EL (cell line): ENCODE measurements at regions not wholly inside any gene's neighbourhood (a gene's known extent, or its start where the extent isn't known, plus 50 kb on each side); places are given as distances from the start of the nearest gene placed in this dataset.
"Not testable (repeated sequence)": the region's sequence is repeated elsewhere in the genome, so short reads cannot be mapped to it uniquely, and the experiment has no call there.

Experiments used
- DNase-seq: peaks from one replicate; pipeline ENCODE4 v3.0.0-alpha.2; 2016

DNA sequence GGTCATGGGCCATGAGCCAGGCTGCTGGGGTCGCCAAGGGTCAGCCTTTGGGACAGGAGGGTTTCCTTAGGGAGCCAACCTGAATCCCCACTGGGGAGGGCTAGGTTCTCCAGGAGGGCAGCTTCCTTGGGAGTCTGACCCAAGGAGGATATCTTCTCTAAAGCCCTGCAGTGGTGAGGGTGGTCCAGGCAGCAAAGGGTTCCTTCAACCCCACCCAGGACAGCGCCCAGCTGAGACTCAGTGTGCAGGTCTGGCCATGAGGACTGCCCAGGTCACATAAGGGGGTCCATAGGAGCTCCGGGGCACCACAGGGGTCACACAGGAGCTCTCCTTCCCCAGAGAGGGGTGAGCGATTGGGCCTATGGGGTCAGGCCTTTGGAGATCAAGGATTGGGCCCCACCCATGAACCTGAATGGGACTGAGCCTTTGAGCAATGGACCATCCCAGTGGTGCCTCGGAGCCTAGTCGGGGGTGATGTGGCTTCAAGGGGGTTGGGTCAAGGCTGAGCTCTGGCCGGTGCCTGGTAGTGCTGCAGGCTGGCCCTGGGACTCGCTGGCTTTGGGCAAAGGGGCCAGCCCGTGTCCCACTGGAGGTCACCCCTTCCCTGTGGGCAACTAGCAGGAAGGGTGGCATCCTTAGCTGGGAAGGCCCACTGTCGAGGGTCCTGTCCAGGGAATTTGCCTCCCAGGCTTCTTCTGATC lies 216.5 kb downstream of the SNRPN start:
- no peak for DNase-seq

DNA sequence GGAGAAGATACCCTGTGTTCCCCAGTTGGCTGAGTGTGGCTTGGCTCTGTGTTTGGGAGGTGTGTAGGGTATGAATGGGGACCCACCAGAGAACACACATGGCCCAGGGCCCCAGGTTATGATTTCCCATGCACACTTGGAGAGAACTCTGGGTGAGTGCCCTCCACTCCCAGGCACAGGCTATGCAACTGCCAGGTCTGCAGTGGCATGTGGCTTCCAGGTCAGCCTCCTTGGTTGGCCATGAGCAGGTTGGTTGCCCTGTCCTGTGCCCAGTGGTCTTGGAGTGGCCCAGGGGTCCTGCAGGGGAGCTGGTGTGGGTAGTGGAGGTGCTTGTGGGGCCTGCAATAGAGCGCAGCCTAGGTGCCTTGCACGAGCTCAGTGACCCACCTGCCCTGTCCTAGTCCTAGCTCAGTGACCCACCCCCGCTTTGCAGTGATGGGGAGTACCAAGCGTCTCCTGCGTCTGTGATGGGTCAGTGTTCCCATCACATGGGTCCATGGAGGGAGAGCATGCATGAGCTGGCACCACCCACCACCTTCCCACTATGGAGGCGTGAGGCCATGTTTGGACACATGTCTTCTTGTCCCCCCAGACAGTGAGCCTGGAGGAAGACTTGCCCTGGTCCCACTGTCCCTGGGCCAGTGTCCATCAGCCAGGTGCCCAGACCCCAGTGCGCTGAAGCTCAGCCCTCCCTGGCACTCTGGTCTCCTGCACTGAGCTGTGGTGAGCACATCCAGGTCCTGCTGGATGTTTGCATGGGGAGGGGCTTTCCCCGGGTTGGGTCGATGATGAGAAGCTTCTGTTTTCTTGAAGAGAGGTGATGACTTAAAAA lies 217.3 kb downstream of the SNRPN start:
- DNase-seq, result no peak

DNA sequence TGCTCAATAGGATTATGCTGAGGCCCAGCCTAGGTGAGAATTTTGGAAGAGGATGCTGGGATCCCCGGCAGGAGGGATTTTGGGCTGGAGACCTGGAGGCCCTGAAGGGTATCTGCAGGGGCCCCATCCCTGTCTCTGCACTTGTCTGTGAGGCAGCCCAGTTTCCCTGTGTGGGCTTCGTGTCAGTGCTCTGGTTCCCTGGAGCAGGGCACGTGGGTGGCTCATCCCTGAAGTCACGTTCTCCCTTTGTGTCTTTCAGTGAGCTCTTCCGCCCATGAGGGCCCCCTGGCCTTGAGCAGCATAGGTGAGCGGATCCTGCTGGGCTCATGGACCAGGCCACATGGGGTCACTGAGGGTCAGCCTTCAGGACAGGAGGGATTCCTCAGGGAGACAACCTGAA lies 217.9 kb downstream of the SNRPN start:
- DNase-seq, result no peak

- DNase-seq, result no peak
Observed at GRCh38 chr15:25173241-25174028, 218.6 kb downstream of the SNRPN start.

DNA sequence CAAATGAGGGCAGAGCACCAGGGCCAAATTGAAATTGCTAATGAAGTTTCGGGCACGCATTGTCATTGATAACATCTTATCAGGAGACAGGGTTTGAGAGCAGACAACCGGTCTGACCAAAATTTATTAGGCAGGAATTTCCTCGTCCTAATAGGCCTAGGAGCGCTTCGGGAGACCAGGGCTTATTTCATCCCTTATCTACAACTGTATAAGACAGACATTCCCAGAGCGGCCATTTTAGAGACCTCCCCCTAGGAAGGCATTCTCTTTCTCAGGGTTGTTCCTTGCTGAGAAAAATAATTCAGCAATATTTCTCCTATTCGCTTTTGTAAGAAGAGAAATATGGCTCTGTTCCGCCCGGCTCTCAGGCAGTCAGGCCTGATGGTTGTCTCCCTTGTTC lies 219.4 kb downstream of the SNRPN start:
- not testable (repeated sequence) for DNase-seq

- DNase-seq, result no peak
Observed at GRCh38 chr15:25175033-25175788, 220.4 kb downstream of the SNRPN start.

- no peak for DNase-seq
Observed at GRCh38 chr15:25175789-25176615, 221.2 kb downstream of the SNRPN start.

GRCh38 chr15:25176616-25176923 lies 221.8 kb downstream of the SNRPN start:
- no peak for DNase-seq

- DNase-seq, result no peak
Observed at GRCh38 chr15:25176991-25177954, 222.5 kb downstream of the SNRPN start.

DNA sequence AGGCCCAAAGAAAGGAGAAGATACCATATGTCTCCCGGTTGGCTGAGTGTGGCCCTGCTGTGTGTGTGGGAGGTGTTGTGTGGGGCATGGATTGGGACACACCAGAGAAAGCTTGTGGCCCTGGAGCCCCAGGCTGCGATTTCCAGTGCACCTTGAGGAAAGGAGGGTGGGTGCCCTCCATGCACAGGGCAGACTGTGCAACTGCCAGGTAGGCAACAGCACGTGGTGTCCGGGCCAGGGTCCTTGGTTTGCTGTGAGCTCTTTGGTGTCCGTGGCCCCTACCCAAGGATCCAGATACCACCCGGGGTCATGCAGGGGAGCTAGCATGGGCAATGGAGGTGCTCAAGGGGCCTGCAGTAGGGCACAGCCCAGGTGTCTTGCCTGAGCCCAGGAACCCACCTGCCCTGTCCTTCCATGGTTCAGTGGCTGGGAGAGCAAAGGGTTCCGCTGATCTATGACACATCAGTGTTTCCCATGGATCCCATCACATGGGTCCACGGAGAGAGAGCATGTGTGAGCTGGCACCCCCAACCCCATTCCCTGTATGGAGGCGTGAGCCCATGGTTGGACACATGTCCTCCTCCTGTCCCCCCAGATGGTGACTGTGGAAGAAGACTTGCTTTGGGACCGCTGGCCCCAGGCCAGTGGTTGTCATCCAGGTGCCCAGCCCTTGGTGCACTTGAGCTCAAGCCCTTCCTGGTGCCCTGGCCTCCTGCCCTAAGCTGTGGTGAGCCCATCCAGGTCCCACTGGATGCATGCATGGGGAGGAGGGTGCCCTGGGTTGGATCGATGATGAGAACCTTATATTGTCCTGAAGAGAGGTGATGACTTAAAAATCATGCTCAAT lies 223.4 kb downstream of the SNRPN start:
- no peak for DNase-seq

DNA sequence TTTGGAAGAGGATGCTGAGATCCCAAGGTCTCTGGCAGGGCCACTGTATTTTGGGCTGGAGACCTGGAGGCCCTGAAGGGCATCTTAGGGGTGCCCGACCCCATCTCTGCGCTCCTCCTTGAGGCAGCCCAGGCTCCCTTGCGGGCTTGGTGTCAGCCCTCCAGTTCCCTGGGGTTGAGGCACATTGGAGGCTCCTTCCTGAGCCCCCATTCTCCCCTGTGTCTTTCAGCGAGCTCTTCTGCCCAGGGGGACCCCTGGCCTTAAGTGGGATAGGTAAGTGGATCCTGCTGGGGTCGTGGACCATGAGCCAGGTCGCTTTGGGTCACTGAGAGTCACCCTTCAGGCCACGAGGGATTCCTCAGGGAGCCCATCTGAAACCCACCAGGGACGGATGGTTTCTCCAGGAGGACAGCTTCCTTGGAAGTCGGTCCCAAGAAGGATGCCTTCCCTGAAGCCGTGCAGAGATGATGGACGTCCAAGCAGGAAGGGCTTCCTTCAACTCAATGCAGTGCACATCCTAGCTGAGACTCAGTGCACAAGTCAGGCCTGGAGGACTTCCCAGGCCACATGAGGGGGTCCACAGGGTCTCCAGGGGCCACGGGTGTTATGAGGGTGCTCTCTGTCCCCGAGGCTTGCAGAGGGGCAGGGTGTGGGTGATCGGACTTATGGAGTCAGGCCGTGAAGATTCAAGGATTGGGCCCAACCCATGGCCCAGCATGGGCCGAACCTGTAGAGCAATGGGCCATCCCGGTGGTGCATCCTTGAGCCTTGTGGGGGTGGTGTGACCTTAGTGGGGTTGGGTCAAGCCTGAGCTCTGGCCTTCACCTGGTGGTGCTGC lies 224.3 kb downstream of the SNRPN start:
- no peak for DNase-seq

- DNase-seq, result no peak
Observed at GRCh38 chr15:25179673-25180511, 225.1 kb downstream of the SNRPN start.

- no peak for DNase-seq
Observed at GRCh38 chr15:25180606-25181292, 226.0 kb downstream of the SNRPN start.

GRCh38 chr15:25181293-25182097 lies 226.7 kb downstream of the SNRPN start:
- DNase-seq, result no peak

DNA sequence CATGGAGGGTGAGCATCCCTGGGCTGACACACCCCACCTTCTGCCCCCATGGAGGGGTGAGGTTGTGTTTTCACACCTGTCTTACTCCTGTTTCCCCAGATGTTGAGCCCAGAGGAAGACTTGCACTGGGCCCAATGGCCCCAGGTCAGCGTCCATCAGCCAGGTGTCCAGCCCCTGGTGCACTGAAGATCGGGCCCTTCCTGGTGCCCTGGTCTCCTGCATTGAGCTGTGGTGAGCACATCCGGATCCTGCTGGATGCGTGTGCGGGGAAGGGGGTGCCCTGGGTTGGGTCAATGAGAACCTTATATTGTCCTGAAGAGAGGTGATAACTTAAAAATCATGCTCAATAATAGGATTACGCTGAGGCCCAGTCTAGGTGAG lies 227.3 kb downstream of the SNRPN start:
- DNase-seq, result no peak

DNA sequence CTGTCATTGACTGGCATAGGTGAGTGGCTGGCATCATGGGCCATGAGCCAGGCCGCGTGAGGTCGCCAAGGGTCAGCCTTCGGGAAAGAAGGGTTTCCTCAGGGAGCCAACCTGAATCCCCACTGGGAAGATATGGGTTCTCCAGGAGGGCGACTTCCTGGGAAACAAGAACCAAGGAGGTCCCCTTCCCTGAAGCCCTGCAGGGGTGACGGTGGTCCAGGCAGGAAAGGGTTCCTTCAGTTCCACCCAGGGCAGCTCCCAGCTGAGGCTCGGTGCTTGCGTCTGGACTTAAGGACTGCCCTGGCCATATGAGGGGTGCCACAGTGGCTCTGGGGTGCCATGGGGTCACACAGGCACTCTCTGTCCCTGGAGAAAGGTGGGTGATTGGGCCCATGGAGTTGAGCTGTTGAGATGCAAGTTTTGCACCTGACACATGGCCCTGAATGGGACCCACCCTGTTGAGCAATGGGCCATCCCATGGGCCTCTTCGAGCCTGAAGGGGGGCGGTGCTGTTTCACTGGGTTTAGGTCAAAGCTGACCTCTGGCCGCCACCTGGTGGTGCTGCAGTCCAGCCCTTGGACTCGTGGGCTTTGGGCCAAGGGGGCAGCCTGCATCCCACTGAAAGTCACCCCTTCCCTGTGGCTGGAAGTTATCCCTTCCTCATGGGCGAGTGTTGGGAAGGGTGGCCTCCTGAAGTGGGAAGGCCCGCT lies 228.1 kb downstream of the SNRPN start:
- DNase-seq, result no peak
